ENCODE measurements at regions not wholly inside any gene's neighbourhood (a gene's known extent, or its start where the extent isn't known, plus 50 kb on each side); places are given as distances from the start of the nearest gene placed in this dataset.

- TF ChIP-seq POLR2A (IDR thresholded peaks at IDR 0.05; ENCODE audit: low read length) (no peak), GATA1 (IDR thresholded peaks at IDR 0.05; ENCODE audit: low read depth, low read length) (no peak)
Observed at GRCh38 chr6:132101535-132101934, 150.4 kb upstream of the CCN2 start.

Measured in erythroblast (primary cell).